HCT116 (cell line): ENCODE measurements at regions not wholly inside any gene's neighbourhood (a gene's known extent, or its start where the extent isn't known, plus 50 kb on each side); places are given as distances from the start of the nearest gene placed in this dataset.

Experiments used
- ATAC-seq: fragments of 200-7000 bp; cut with Tn5 transposase; 2 replicates; pipeline ENCODE4 v1.9.1; 2020; ENCODE audit warnings: mild to moderate bottlenecking, moderate library complexity
- BruUV-seq: library from RNA; stranded (reverse); fragments of 400-500 nt; replicated peaks from 2 replicates; lab custom pipeline; 2021; lab: Mats Ljungman, UMichigan
- CTCF ChIA-PET: fragments of 300-600 bp; sonication (Branson Sonifier 250); formaldehyde crosslinking; loops from one replicate; lab custom pipeline; 2021; ENCODE audit warnings: antibody characterized with exemption; lab: Charles Lee
- POLR2A ChIA-PET: fragments of 300-600, 350-600 bp; sonication (Branson Sonifier 250); formaldehyde crosslinking; loops from one replicate; lab custom pipeline; 2021; ENCODE audit warnings: antibody characterized with exemption; lab: Charles Lee
- RAD21 ChIA-PET, 2 experiments: fragments of 300-600 bp; sonication (Branson Sonifier 250); formaldehyde crosslinking; loops; one replicate each; lab custom pipeline; 2023; ENCODE audit warnings: low total read pairs in 2 of 2; ENCODE audit not compliant: uncharacterized antibody in 2 of 2, unreplicated experiment in 2 of 2, low non-redundant PET in 1 of 2; lab: Charles Lee
- DNase-seq: peaks from one replicate; pipeline ENCODE4 v3.0.0-alpha.2; 2010; ENCODE audit warnings: low read depth, low spot score
- H2AFZ ChIP-seq: fragments of 200-600 bp; shearing (Covaris generic), sonication (generic); 2 replicates; pipeline ENCODE4 v1.6.1; 2017; ENCODE audit warnings: low read depth, mixed run types, mixed read lengths, antibody characterized with exemption, low read length; ENCODE audit not compliant: poor library complexity, severe bottlenecking
- H3K27ac ChIP-seq: 2 replicates; pipeline ENCODE4 v1.5.1; 2012; ENCODE audit warnings: low read depth, low read length
- H3K27me3 ChIP-seq: fragments of 200-600 bp; sonication (generic); 2 replicates; pipeline ENCODE4 v1.6.1; 2016; ENCODE audit warnings: mixed run types, low read length, mixed read lengths; ENCODE audit not compliant: insufficient read depth
- H3K36me3 ChIP-seq, 2 experiments: fragments of 200-500 bp in 1 of 2; fragments of 200-600 bp in 1 of 2; sonication (Bioruptor generic) in 1 of 2; sonication (generic) in 1 of 2; 2 replicates each; pipeline versions ENCODE4 v1.5.1 to v1.6.1; 2014 to 2016; ENCODE audit warnings: low read length in 2 of 2, inconsistent platforms in 1 of 2, mixed read lengths in 1 of 2, mixed run types in 1 of 2; ENCODE audit not compliant: insufficient read depth in 2 of 2, control insufficient read depth in 1 of 2
- H3K4me1 ChIP-seq, 2 experiments: fragments of 200-600 bp in 1 of 2; sonication (generic) in 1 of 2; 2 replicates each; pipeline versions ENCODE4 v1.5.1 to v1.6.1; 2012 to 2017; ENCODE audit warnings: low read length in 2 of 2, inconsistent platforms in 1 of 2, mild to moderate bottlenecking in 1 of 2, mixed read lengths in 1 of 2, mixed run types in 1 of 2, moderate library complexity in 1 of 2; ENCODE audit not compliant: insufficient read depth in 2 of 2, control insufficient read depth in 1 of 2
- H3K4me2 ChIP-seq: fragments of 200-600 bp; sonication (generic); 2 replicates; pipeline ENCODE4 v1.6.1; 2017; ENCODE audit warnings: mixed run types, low read length, mixed read lengths
- H3K4me3 ChIP-seq, 2 experiments: fragments of 200-600 bp in 1 of 2; sonication (generic) in 1 of 2; replicated peaks in 1 of 2; 2 replicates each; pipeline ENCODE4 v1.5.1; 2011 to 2016; ENCODE audit warnings: low read length in 2 of 2, control low read depth in 1 of 2, low read depth in 1 of 2, mild to moderate bottlenecking in 1 of 2, mixed read lengths in 1 of 2, mixed run types in 1 of 2
- H3K79me2 ChIP-seq: fragments of 200-600 bp; sonication (generic); 2 replicates; pipeline ENCODE4 v1.6.1; 2017; ENCODE audit warnings: mild to moderate bottlenecking, mixed run types, low read length, moderate library complexity, mixed read lengths; ENCODE audit not compliant: insufficient read depth
- H3K9ac ChIP-seq: fragments of 200-600 bp; sonication (generic); 2 replicates; pipeline ENCODE4 v1.6.1; 2016; ENCODE audit warnings: low read length, mixed read lengths
- H3K9me2 ChIP-seq: fragments of 200-600 bp; sonication (generic), shearing (Covaris generic); 2 replicates; pipeline ENCODE4 v1.6.1; 2017; ENCODE audit warnings: mixed run types, mild to moderate bottlenecking, moderate library complexity; ENCODE audit not compliant: insufficient read depth
- H3K9me3 ChIP-seq, 2 experiments: fragments of 200-500 bp in 1 of 2; fragments of 200-600 bp in 1 of 2; sonication (Bioruptor generic) in 1 of 2; sonication (generic) in 1 of 2; 2 replicates each; pipeline ENCODE4 v1.6.1; 2014 to 2017; ENCODE audit warnings: low read length in 2 of 2, mixed read lengths in 2 of 2, inconsistent platforms in 1 of 2, low read depth in 1 of 2, mild to moderate bottlenecking in 1 of 2, mixed run types in 1 of 2, moderate library complexity in 1 of 2; ENCODE audit not compliant: control insufficient read depth in 1 of 2, insufficient read depth in 1 of 2
- H4K20me1 ChIP-seq: fragments of 200-600 bp; sonication (generic), shearing (Covaris generic); 2 replicates; pipeline ENCODE4 v1.6.1; 2017; ENCODE audit warnings: mixed run types, mild to moderate bottlenecking, moderate library complexity; ENCODE audit not compliant: insufficient read depth
- CTCF ChIP-seq, 3 experiments: fragments of 200-600 bp in 1 of 3; sonication (generic) in 1 of 3; IDR thresholded peaks in 2 of 3; conservative IDR thresholded peaks in 1 of 3; 2 replicates each; pipeline ENCODE4 v1.5.1; 2012 to 2017; ENCODE audit warnings: low read depth in 2 of 3, low read length in 2 of 3, antibody characterized with exemption in 1 of 3, borderline replicate concordance in 1 of 3, control low read depth in 1 of 3, mild to moderate bottlenecking in 1 of 3, mixed read lengths in 1 of 3, mixed run types in 1 of 3, moderate library complexity in 1 of 3; ENCODE audit not compliant: insufficient read depth in 1 of 3
- ELF1 ChIP-seq: IDR thresholded peaks from 2 replicates; pipeline ENCODE4 v1.6.1; 2012; ENCODE audit warnings: low read depth, borderline replicate concordance
- EZH2 ChIP-seq: fragments of 200-600 bp; sonication (generic); IDR thresholded peaks from 2 replicates; pipeline ENCODE4 v1.6.1; 2017; ENCODE audit warnings: antibody characterized with exemption, mixed run types
- POLR2A ChIP-seq: IDR thresholded peaks from 2 replicates; pipeline ENCODE4 v1.7.0; 2011; ENCODE audit warnings: borderline replicate concordance; ENCODE audit not compliant: insufficient read depth, insufficient read length; ENCODE audit errors: extremely low read depth
- POLR2AphosphoS5 ChIP-seq: IDR thresholded peaks from 2 replicates; pipeline ENCODE4 v1.6.1; 2011; ENCODE audit warnings: mild to moderate bottlenecking, low read depth, low read length, moderate library complexity
- REST ChIP-seq: IDR thresholded peaks from 2 replicates; pipeline ENCODE4 v1.6.1; 2012; ENCODE audit warnings: low read depth
- SP1 ChIP-seq: IDR thresholded peaks from 2 replicates; pipeline ENCODE4 v1.6.1; 2012; ENCODE audit warnings: low read depth
- SRF ChIP-seq: IDR thresholded peaks from 2 replicates; pipeline ENCODE4 v1.6.1; 2012; ENCODE audit warnings: low read depth
- YY1 ChIP-seq: IDR thresholded peaks from 2 replicates; pipeline ENCODE4 v1.6.1; 2011; ENCODE audit warnings: low read length, low read depth, moderate library complexity, mild to moderate bottlenecking; ENCODE audit not compliant: insufficient replicate concordance; ENCODE audit errors: extremely low read depth
- ZBTB33 ChIP-seq: IDR thresholded peaks from 2 replicates; pipeline ENCODE4 v1.6.1; 2011; ENCODE audit warnings: mild to moderate bottlenecking, low read length, moderate library complexity; ENCODE audit not compliant: insufficient replicate concordance; ENCODE audit errors: extremely low read depth
- ZNF274 ChIP-seq: fragments of 200-500 bp; sonication (Bioruptor generic); IDR thresholded peaks from 2 replicates; pipeline ENCODE4 v1.6.1; 2014; ENCODE audit warnings: mild to moderate bottlenecking, low read depth, low read length, inconsistent platforms
- intact Hi-C: fragments of 100-400 bp; cut with micrococcal nuclease; formaldehyde crosslinking; loops from 2 replicates; pipeline ENCODE4 v1.10.0; 2022

GRCh38 chr7:110050785-110051184 lies 1040.1 kb upstream of the LRRN3 start:
- no peaks in the 10 kb centered on the region for H3K9me3 ChIP-seq
- no peaks in the 10 kb centered on the region for H3K79me2 ChIP-seq
- H4K20me1 ChIP-seq: no peaks in the 10 kb centered on the region
- H3K27ac ChIP-seq: no peak overlapping the region
- H3K9ac ChIP-seq: no peak overlapping the region
- H3K4me1 ChIP-seq: no peaks in the 10 kb centered on the region
- H3K4me3 ChIP-seq: no peak overlapping the region
- no peak for ATAC-seq
- H3K4me2 ChIP-seq: no peak overlapping the region
- ChIA-PET POLR2A (no interaction called here), CTCF (no interaction called here), RAD21 (no interaction called here)
- H3K27me3 ChIP-seq: no peaks in the 10 kb centered on the region
- BruUV-seq: no TSS peak
- H2AFZ ChIP-seq: no peak overlapping the region
- no peak for DNase-seq
- H3K9me2 ChIP-seq: no peaks in the 10 kb centered on the region
- no peak for TF ChIP-seq SP1
- intact Hi-C loops: no loop called here
- H3K36me3 ChIP-seq: no peaks in the 10 kb centered on the region

- Histone ChIP-seq H3K9me2 (no peaks in the 10 kb centered on the region), H3K9me3 (no peaks in the 10 kb centered on the region), H3K4me2 (no peak overlapping the region), H3K27ac (no peak overlapping the region), H3K79me2 (no peaks in the 10 kb centered on the region), H3K27me3 (no peaks in the 10 kb centered on the region), H4K20me1 (no peaks in the 10 kb centered on the region), H3K4me1 (no peaks in the 10 kb centered on the region), H3K36me3 (no peaks in the 10 kb centered on the region), H3K4me3 (no peak overlapping the region), H2AFZ (no peak overlapping the region), H3K9ac (no peak overlapping the region)
- DNase-seq (no peak), ATAC-seq (no peak)
- ChIA-PET CTCF (no interaction called here), POLR2A (no interaction called here), RAD21 (no interaction called here)
- no TSS peak for BruUV-seq
- intact Hi-C loops: no loop called here
- TF ChIP-seq ZNF274: no peak
- TF ChIP-seq EZH2: no peak
- no peak for TF ChIP-seq REST
- TF ChIP-seq ELF1: no peak
- no peak for TF ChIP-seq YY1
- no peak for TF ChIP-seq POLR2AphosphoS5
- no peak for TF ChIP-seq CTCF (IDR thresholded peaks at IDR 0.05 in 2 of 3, conservative IDR thresholded peaks at IDR 0.05 in 1 of 3; ENCODE audit: borderline replicate concordance in 1 of 3, insufficient read depth in 1 of 3, low read depth in 2 of 3, low read length in 2 of 3)
- no peak for TF ChIP-seq POLR2A
- TF ChIP-seq ZBTB33: no peak
- no peak for TF ChIP-seq SRF
- TF ChIP-seq SP1: no peak
These were observed 1039.6 kb upstream of the LRRN3 start for GRCh38 chr7:110051372-110051771.
